Fibroblast of villous mesenchyme (primary cell): ENCODE measurements at regions not wholly inside any gene's neighbourhood (a gene's known extent, or its start where the extent isn't known, plus 50 kb on each side); places are given as distances from the start of the nearest gene placed in this dataset.

ENCODE experiments used
- DNase-seq: peaks from one replicate; pipeline ENCODE4 v3.0.0-alpha.2; 2010; ENCODE audit warnings: low read depth
- H3K4me3 ChIP-seq: 2 replicates; pipeline ENCODE4 v1.5.1; 2011; ENCODE audit warnings: low read depth, mild to moderate bottlenecking, low read length
- CTCF ChIP-seq: IDR thresholded peaks from 2 replicates; pipeline ENCODE4 v1.5.1; 2012; ENCODE audit warnings: low read depth, mild to moderate bottlenecking, low read length; ENCODE audit not compliant: insufficient read depth

- DNase-seq: peak; percentile 93
- no peak overlapping the region for H3K4me3 ChIP-seq
- TF ChIP-seq CTCF: no peak
Measured at GRCh38 chr6:47135772-47136171, 93.6 kb upstream of the ADGRF1 start.

GRCh38 chr6:47134476-47135189 is 92.5 kb upstream of the ADGRF1 start:
- TF ChIP-seq CTCF: no peak
- peak; percentile 97 for DNase-seq
- H3K4me3 ChIP-seq: peak overlapping the region; percentile 2

GRCh38 chr6:47133230-47134000 is 91.3 kb upstream of the ADGRF1 start:
- no peak for DNase-seq
- H3K4me3 ChIP-seq: no peak overlapping the region
- TF ChIP-seq CTCF: no peak

GRCh38 chr6:47132724-47133123 is 90.6 kb upstream of the ADGRF1 start:
- no peak for TF ChIP-seq CTCF
- H3K4me3 ChIP-seq: no peak overlapping the region
- DNase-seq: no peak

- no peak for DNase-seq
- no peak for TF ChIP-seq CTCF
- no peak overlapping the region for H3K4me3 ChIP-seq
Measured at GRCh38 chr6:47131773-47132172, 89.6 kb upstream of the ADGRF1 start.

GRCh38 chr6:47130086-47130485 is 88.0 kb upstream of the ADGRF1 start:
- H3K4me3 ChIP-seq: no peak overlapping the region
- DNase-seq: peak; percentile 62
- no peak for TF ChIP-seq CTCF
